ENCODE measurements at regions not wholly inside any gene's neighbourhood (a gene's known extent, or its start where the extent isn't known, plus 50 kb on each side); places are given as distances from the start of the nearest gene placed in this dataset.
"Not testable (repeated sequence)": the region's sequence is repeated elsewhere in the genome, so short reads cannot be mapped to it uniquely, and the experiment has no call there.

- FAIRE-seq (no peak), DNase-seq (ENCODE audit: insufficient read length, low spot score) (no peak)
These were observed 56.1 kb upstream of the TMEM132D start for GRCh38 chr12:129959889-129960288.

DNA sequence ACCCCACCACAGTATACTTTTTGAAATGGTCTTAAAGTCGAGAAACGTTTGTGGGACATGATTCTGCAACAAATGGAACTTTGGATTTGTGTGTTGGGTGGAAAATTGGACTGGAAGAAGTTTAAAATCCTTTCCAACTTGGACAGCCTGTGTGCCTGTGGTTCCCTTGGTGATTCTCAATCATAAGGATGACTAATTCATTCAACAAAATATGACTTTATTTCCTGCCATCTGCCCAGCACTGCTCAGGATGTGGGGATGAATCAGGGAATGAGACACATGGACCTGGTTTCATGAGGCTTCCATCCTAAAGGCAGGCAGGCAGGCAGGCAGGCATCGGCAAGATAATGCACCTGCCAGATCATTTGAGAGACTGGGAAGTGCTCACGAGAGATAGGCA lies 57.3 kb upstream of the TMEM132D start:
- DNase-seq (ENCODE audit: insufficient read length, low spot score) = no peak
- FAIRE-seq = no peak

DNA sequence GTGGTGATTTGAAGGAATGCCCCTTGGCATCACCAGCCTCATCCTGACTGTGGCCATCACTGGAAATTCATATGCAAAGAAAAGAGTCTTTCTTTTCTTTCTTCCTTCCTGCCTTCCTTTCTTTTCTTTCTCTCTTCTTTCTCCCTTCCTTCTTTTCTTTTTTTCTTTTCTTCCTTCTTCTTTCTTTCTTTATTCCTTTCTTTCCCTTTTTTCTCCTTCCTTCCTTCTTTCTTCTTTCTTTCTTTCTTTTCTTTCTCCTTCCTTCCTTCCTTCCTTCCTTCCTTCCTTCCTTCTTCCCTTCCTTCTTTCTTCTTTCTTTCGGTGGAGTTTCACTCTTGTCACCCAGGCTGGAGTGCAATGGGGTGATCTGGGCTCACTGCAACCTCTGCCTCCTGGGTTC lies 58.0 kb upstream of the TMEM132D start:
- FAIRE-seq (no peak), DNase-seq (ENCODE audit: insufficient read length, low spot score) (no peak)

DNA sequence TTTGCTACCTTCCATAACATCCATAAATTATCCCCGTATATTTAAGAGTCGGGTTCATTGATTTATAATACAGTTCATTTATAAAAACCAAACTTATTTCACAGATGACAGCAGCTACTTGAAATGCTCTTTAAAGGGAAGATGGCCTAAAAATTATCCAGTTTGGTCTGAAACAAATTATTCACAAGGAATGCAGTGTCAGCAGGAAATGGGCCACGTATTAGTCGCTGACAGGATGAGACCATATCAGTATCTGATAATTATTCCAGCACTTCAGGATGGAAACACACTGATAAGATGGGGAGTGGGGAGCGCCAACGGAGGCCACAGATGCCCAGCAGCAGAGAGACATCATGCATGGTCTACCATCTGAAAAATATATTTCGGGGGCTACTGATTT lies 60.5 kb upstream of the TMEM132D start:
- no peak for FAIRE-seq
- DNase-seq (ENCODE audit: insufficient read length, low spot score) = no peak

- no peak for FAIRE-seq
These were observed 61.1 kb upstream of the TMEM132D start for GRCh38 chr12:129964826-129965457.

DNA sequence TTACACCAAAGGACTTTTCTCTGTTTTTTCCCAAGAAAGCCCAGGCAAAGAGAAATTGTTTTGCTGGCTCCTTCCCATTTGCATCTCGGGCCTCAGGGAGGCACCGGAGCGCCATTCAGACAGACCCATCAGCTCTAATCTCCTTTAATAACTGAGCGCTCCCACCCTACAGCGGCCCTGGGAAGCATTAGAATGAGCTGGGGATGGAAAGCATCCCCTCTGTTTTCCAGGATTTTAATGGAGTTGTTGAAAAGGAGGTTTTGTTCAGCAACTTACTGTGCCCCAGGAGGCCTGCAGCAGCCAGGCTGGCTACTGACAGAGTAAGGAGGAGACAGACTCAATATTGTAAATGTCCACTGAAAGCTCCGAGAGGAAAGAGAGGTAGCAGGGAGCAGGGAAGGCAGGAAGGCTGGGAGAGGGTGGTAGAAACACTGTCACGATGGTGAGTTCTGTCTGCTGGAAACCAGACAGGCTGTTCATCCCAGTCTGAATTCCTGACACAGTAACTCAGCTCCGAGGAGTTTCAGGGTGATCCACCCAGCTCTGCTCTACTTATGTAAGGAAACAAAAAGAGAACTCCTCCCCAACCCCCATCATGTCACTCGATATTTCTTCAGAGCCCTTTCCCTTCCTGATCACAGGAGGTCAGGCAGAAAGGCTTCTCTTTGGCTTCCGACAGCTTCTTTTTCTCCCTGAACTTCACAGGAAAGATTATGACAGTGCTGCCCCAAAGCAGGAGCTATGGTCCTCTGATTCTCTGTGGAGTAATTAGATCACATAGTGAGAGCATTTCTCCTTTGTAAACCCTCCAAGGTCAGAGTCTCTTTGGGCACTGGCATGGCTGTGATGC lies 62.5 kb upstream of the TMEM132D start:
- DNase-seq (ENCODE audit: insufficient read length, low spot score) (no peak), FAIRE-seq (no peak)

More at GRCh38 chr12:129964826-129965457, 61.1 kb upstream of the TMEM132D start:
- DNase-seq (ENCODE audit: insufficient read length, low spot score) = no peak

GRCh38 chr12:129971721-129972120 lies 67.9 kb upstream of the TMEM132D start:
- DNase-seq (ENCODE audit: insufficient read length, low spot score) = no peak
- no peak for FAIRE-seq

GRCh38 chr12:129973236-129973961 lies 69.6 kb upstream of the TMEM132D start:
- DNase-seq (ENCODE audit: insufficient read length, low spot score) = no peak
- FAIRE-seq = no peak

DNA sequence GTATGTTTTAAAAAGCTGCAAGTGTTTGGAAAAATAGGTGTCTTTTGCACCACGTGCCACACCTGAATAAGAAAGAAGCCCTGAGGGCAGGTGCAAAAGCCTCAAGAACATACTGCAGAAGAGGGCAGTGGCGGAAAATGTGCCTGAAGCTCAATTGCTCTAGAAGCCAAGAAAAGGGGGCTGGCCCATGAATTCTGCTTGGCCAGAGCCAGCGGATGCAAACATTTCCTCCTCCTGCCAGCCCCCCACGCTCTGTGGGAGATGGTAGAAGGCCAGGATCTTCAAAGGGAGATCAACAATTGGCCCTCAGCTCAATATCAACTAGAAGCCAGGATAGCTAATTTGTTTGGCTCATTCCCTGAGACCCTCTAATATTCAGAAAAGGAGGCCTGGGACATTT lies 80.3 kb upstream of the TMEM132D start:
- DNase-seq (ENCODE audit: insufficient read length, low spot score) = no peak
- no peak for FAIRE-seq

- DNase-seq (ENCODE audit: insufficient read length, low spot score) (no peak), FAIRE-seq (no peak)
These were observed 84.0 kb upstream of the TMEM132D start for GRCh38 chr12:129987841-129988240.

DNA sequence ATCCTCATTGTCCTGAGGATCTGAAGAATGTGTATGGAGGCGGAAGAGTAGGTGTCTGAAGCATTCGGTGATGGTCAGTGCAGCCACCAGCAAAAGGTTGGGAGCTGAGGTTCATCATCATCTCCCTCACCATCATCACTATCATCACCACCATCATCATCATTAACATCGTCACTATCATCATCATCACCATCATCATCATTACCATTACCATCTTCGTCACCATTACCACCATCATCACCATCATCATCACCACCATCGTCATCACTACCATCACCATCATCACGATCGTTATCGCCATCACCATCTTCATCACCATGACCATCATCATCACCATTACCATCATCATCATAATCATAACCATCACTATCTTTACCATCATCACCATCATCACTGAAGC lies 90.8 kb upstream of the TMEM132D start:
- FAIRE-seq (peak; percentile 42), DNase-seq (ENCODE audit: insufficient read length, low spot score) (no peak)

DNA sequence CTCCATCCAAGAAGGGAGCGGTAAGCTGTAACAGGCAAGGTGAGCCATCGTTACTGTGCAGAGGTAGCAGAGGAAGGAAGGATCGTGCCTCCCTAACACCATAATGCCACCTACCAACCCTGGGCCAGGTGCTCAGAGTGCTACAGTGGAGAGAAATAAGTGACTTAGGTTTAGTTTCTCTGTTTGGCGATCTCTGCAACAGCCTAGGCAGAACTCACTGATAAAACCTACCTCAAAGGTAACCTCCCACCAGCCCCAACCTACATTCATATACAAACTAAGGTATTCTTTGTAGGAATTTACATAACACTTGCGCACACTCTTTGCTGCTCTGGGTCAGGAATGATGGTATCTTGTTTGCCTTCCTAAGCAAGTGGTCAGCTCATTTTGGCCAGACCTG lies 93.4 kb upstream of the TMEM132D start:
- FAIRE-seq (no peak), DNase-seq (ENCODE audit: insufficient read length, low spot score) (no peak)

- DNase-seq (ENCODE audit: insufficient read length, low spot score); FAIRE-seq: not testable (repeated sequence)
These were observed 100.6 kb upstream of the TMEM132D start for GRCh38 chr12:130004310-130004877.

DNA sequence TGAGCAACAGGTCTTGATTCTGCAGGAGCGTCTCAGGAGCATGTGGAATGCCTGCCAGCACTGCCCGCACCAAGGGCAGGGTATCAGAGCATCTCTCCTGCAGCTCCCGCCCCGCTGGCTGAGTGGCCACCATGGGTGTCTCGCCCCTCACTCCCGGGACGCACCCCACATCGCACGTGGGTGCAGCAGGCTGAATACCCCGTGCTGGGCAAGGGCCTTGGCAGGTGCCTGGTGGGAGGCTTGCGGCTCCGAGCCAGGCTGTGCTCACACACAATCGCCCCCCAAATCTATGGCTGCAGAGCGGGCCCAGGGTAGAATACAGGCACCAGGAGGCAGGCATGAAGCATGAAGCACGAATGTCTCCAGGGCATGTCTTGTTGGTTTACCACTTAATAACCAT lies 103.9 kb upstream of the TMEM132D start:
- DNase-seq (ENCODE audit: insufficient read length, low spot score) (no peak), FAIRE-seq (no peak)

- FAIRE-seq (no peak), DNase-seq (ENCODE audit: insufficient read length, low spot score) (no peak)
These were observed 104.4 kb upstream of the TMEM132D start for GRCh38 chr12:130008241-130008640.

DNA sequence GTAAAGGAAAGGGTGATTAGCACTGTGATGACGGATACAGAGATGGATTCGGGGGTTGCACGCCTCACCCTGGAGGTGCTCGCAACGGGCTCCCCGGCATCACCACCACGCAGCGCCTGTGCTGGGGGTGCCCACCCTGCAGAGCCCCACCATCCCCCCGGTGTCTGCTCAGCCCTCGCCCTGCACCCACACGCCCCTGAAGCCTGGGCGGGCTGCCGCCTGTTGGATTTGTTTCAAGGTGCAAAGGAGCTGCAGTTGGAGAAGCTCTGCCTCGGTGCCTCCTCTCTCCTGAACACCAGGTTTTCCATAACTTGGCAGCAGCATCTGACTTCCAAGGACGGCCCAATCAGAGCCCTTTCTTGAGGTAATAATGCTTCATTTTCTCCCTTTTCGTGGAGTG lies 106.1 kb upstream of the TMEM132D start:
- FAIRE-seq = no peak
- DNase-seq (ENCODE audit: insufficient read length, low spot score) = no peak

- FAIRE-seq (no peak), DNase-seq (ENCODE audit: insufficient read length, low spot score) (no peak)
These were observed 108.0 kb upstream of the TMEM132D start for GRCh38 chr12:130011611-130012385.

DNA sequence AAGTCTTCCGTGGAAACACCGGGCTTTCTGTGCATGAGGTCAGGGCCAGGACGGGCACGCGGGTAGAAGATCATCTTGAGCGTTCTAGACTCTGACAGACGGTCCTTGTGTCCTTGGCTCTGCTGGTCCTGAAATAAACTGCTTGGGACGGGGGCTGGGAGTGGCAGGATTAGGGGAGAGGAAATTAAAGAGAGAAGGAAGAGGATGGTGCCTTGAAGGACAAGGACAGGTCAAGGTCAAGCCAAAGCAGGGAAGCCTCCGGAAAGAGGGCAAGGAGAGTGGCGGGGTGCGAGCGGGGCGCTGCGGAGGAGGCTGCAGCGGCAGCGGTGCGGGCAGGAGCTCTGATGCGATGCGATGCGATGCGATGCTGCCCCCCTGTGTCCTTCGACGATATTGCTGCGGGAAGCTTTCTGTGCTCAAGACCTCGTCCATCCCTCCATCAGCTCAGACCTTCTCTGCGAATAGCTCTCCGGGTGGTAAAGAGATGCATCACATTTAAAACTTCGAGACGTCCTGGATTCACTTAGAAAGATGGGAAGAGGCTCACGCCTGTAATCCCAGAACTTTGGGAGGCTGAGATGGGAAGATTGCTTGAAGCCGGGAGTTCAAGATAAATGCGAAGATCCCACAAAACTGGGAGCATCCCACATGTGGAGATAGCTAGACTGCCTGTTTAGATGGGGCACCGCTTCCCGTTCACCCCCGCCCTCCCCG lies 110.1 kb upstream of the TMEM132D start:
- FAIRE-seq = no peak
- no peak for DNase-seq (ENCODE audit: insufficient read length, low spot score)

DNA sequence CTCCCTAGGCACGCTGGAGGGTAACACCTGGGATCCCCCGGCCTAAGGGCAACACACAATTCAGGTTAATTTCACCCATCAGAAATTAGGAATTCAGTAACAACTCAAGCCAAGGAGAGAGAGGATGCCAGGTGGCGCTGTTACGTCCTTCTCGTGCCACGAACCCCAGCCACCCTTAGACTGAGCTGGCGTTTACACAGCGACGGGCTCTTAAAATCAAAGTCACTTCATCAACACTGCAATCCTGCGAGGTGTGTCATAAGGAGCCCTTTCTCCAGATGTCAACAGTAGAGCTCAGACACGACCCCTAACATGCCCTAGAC lies 110.6 kb upstream of the TMEM132D start:
- FAIRE-seq = no peak
- DNase-seq (ENCODE audit: insufficient read length, low spot score) = no peak

DNA sequence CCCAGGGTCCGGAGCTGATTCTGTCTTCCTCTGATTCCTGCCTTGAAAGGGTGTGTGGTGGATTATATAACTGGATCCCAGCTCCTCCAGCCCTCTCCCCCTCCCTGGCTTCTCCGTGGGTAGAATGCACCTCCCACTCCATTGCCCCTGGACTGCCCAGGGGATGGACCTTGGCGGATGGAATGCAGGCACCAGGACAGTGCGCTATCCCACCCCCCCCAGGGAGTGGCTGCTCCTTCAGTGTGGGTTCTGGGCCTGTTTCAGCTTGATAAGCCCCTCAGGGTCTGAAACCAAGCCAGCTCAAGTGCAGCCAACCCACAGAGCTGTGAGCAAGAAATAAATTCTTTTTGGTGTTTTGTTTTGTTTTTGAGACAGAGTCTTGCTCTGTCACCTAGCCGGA lies 112.4 kb upstream of the TMEM132D start:
- FAIRE-seq (no peak), DNase-seq (ENCODE audit: insufficient read length, low spot score) (no peak)
